HepG2 (cell line): ENCODE measurements at regions not wholly inside any gene's neighbourhood (a gene's known extent, or its start where the extent isn't known, plus 50 kb on each side); places are given as distances from the start of the nearest gene placed in this dataset.
"Not testable (repeated sequence)": the region's sequence is repeated elsewhere in the genome, so short reads cannot be mapped to it uniquely, and the experiment has no call there.

Source experiments
- FIP1L1 ChIP-seq: fragments of 200-400 bp; formaldehyde crosslinking; IDR thresholded peaks from 2 replicates; pipeline ENCODE4 v1.6.1; 2018; ENCODE audit warnings: low read depth, mild to moderate bottlenecking, low read length, moderate library complexity, borderline replicate concordance; ENCODE audit not compliant: insufficient read depth
- GPBP1L1 ChIP-seq: sonication (generic); formaldehyde crosslinking; IDR thresholded peaks from 2 replicates; pipeline ENCODE4 v1.5.0; 2020; ENCODE audit warnings: mild to moderate bottlenecking, missing genetic modification reagents
- HDAC2 ChIP-seq: sonication (generic); formaldehyde crosslinking; IDR thresholded peaks from 2 replicates; pipeline ENCODE4 v1.4.0; 2020; ENCODE audit warnings: missing genetic modification reagents
- MAFK ChIP-seq, 2 experiments: IDR thresholded peaks in 1 of 2; conservative IDR thresholded peaks in 1 of 2; 2 replicates each; pipeline ENCODE4 v1.6.1; 2011; ENCODE audit warnings: improper control_type of control experiment in 2 of 2, low read length in 2 of 2
- NR3C1 ChIP-seq: sonication (generic); formaldehyde crosslinking; IDR thresholded peaks from 2 replicates; pipeline ENCODE4 v1.4.0; 2020; ENCODE audit warnings: missing genetic modification reagents
- SP4 ChIP-seq: sonication (generic); formaldehyde crosslinking; IDR thresholded peaks from 2 replicates; pipeline ENCODE4 v1.8.1; 2023; ENCODE audit warnings: mild to moderate bottlenecking, missing genetic modification reagents
- TCF12 ChIP-seq, 2 experiments: fragments of 450-650 bp in 1 of 2; sonication (generic) in 1 of 2; formaldehyde crosslinking in 1 of 2; IDR thresholded peaks; 2 replicates each; pipeline versions ENCODE4 v1.6.1 to v1.8.0; 2017 to 2022; ENCODE audit warnings: antibody characterized with exemption in 1 of 2, mild to moderate bottlenecking in 1 of 2, missing genetic modification reagents in 1 of 2, moderate library complexity in 1 of 2
- ZBTB10 ChIP-seq: sonication (generic); formaldehyde crosslinking; IDR thresholded peaks from 2 replicates; pipeline ENCODE4 v1.4.0; 2020; ENCODE audit warnings: missing genetic modification reagents, borderline replicate concordance
- ZBTB44 ChIP-seq: sonication (generic); formaldehyde crosslinking; IDR thresholded peaks from 2 replicates; pipeline ENCODE4 v1.4.0; 2020; ENCODE audit warnings: missing genetic modification reagents
- TF ChIP-seq, protein P1 (sequence below): sonication (generic); formaldehyde crosslinking; IDR thresholded peaks from 2 replicates; pipeline ENCODE4 v1.5.0; 2020; ENCODE audit warnings: mild to moderate bottlenecking, missing genetic modification reagents, moderate library complexity

DNA sequence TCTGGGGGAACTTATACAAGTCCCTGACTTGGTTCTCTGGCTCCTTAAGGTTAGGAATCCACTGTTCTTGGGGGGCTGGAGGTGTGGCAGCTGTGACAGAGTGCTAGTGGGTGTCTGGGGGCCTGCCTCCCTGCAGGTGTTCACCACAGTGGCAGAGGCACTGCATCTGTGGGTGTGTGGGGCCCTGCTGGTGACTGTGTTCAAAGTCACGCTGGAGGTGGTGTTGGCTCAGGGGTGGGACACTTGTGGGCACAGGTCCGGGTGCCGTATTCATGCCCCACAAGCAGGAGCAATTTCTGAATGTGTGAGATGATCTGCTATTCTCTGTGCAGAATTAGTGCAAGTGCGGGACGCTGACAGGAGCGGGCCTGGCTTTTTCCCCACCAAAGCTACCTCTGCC lies 152.5 kb downstream of the POTEB start:
- TF ChIP-seq, protein P1, sequence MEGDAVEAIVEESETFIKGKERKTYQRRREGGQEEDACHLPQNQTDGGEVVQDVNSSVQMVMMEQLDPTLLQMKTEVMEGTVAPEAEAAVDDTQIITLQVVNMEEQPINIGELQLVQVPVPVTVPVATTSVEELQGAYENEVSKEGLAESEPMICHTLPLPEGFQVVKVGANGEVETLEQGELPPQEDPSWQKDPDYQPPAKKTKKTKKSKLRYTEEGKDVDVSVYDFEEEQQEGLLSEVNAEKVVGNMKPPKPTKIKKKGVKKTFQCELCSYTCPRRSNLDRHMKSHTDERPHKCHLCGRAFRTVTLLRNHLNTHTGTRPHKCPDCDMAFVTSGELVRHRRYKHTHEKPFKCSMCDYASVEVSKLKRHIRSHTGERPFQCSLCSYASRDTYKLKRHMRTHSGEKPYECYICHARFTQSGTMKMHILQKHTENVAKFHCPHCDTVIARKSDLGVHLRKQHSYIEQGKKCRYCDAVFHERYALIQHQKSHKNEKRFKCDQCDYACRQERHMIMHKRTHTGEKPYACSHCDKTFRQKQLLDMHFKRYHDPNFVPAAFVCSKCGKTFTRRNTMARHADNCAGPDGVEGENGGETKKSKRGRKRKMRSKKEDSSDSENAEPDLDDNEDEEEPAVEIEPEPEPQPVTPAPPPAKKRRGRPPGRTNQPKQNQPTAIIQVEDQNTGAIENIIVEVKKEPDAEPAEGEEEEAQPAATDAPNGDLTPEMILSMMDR (CRISPR knock-in tag), result not testable (repeated sequence)
- TF ChIP-seq HDAC2 (CRISPR knock-in tag); SP4; TCF12 (IDR thresholded peaks at IDR 0.05); TCF12 (CRISPR knock-in tag; IDR thresholded peaks at IDR 0.05); FIP1L1; MAFK (conservative IDR thresholded peaks at IDR 0.05 in 1 of 2, IDR thresholded peaks at IDR 0.05 in 1 of 2; ENCODE audit: low read length in 2 of 2); NR3C1; ZBTB44 (CRISPR knock-in tag); GPBP1L1 (CRISPR knock-in tag); ZBTB10 (CRISPR knock-in tag): not testable (repeated sequence)
